Activated T-cell treated with anti-CD3 and anti-CD28 coated beads for 4 hours (primary cell): ENCODE measurements at regions not wholly inside any gene's neighbourhood (a gene's known extent, or its start where the extent isn't known, plus 50 kb on each side); places are given as distances from the start of the nearest gene placed in this dataset.
"Not testable (repeated sequence)": the region's sequence is repeated elsewhere in the genome, so short reads cannot be mapped to it uniquely, and the experiment has no call there.

Experiments
- DNase-seq: peaks from one replicate; pipeline ENCODE4 v3.0.0-alpha.2; 2020

GRCh38 chr2:146621656-146622055 lies 1223.2 kb upstream of the ACVR2A start:
- no peak for DNase-seq

GRCh38 chr2:146615778-146616177 lies 1229.1 kb upstream of the ACVR2A start:
- DNase-seq, result no peak

GRCh38 chr2:146608490-146608889 lies 1236.3 kb upstream of the ACVR2A start:
- no peak for DNase-seq

- DNase-seq, result no peak
These were observed 1240.3 kb upstream of the ACVR2A start for GRCh38 chr2:146604521-146604920.

GRCh38 chr2:146602856-146603255 lies 1242.0 kb upstream of the ACVR2A start:
- no peak for DNase-seq

GRCh38 chr2:146602383-146602782 lies 1242.4 kb upstream of the ACVR2A start:
- DNase-seq, result no peak

GRCh38 chr2:146598791-146599190 lies 1246.0 kb upstream of the ACVR2A start:
- DNase-seq, result no peak

- no peak for DNase-seq
These were observed 1247.5 kb upstream of the ACVR2A start for GRCh38 chr2:146597291-146597690.

- no peak for DNase-seq
These were observed 1252.9 kb upstream of the ACVR2A start for GRCh38 chr2:146591908-146592307.

GRCh38 chr2:146587291-146587713 lies 1257.5 kb upstream of the ACVR2A start:
- no peak for DNase-seq

- DNase-seq, result no peak
These were observed 1260.5 kb upstream of the ACVR2A start for GRCh38 chr2:146584316-146584715.

- DNase-seq, result no peak
These were observed 1265.5 kb upstream of the ACVR2A start for GRCh38 chr2:146579147-146579930.

GRCh38 chr2:146576339-146577111 lies 1268.3 kb upstream of the ACVR2A start:
- DNase-seq, result no peak

GRCh38 chr2:146572598-146572997 lies 1272.2 kb upstream of the ACVR2A start:
- no peak for DNase-seq

- DNase-seq, result no peak
These were observed 1282.8 kb upstream of the ACVR2A start for GRCh38 chr2:146561996-146562395.

- DNase-seq, result no peak
These were observed 1297.6 kb upstream of the ACVR2A start for GRCh38 chr2:146547236-146547635.

GRCh38 chr2:146544701-146545100 lies 1300.1 kb upstream of the ACVR2A start:
- DNase-seq, result no peak

- no peak for DNase-seq
These were observed 1302.9 kb upstream of the ACVR2A start for GRCh38 chr2:146541896-146542295.

GRCh38 chr2:146540271-146540932 lies 1304.4 kb upstream of the ACVR2A start:
- no peak for DNase-seq

- not testable (repeated sequence) for DNase-seq
These were observed 1305.1 kb upstream of the ACVR2A start for GRCh38 chr2:146539739-146540138.

GRCh38 chr2:146537477-146537876 lies 1307.4 kb upstream of the ACVR2A start:
- DNase-seq, result no peak

GRCh38 chr2:146532509-146533147 lies 1312.2 kb upstream of the ACVR2A start:
- DNase-seq, result no peak

GRCh38 chr2:146532009-146532408 lies 1312.8 kb upstream of the ACVR2A start:
- DNase-seq, result no peak
